Activated CD8-positive, alpha-beta T cell treated with anti-CD3 and anti-CD28 coated beads, Interleukin-2, amount 10 ng/mL, durations not matched to agents 7 days and 5 days (primary cell): ENCODE measurements at regions not wholly inside any gene's neighbourhood (a gene's known extent, or its start where the extent isn't known, plus 50 kb on each side); places are given as distances from the start of the nearest gene placed in this dataset.
"Not testable (repeated sequence)": the region's sequence is repeated elsewhere in the genome, so short reads cannot be mapped to it uniquely, and the experiment has no call there.

Experiments
- ATAC-seq: fragments of 150-1000 bp; cut with Tn5 transposase; one replicate; pipeline ENCODE4 v1.10.0; 2021; ENCODE audit warnings: moderate library complexity
- CTCF ChIA-PET: fragments of 350-600 bp; sonication (Branson Sonifier 250); formaldehyde crosslinking; loops from one replicate; lab custom pipeline; 2021; ENCODE audit warnings: antibody characterized with exemption; lab: Charles Lee
- POLR2A ChIA-PET: fragments of 350-600 bp; sonication (Branson Sonifier 250); formaldehyde crosslinking; loops from one replicate; lab custom pipeline; 2021; ENCODE audit warnings: antibody characterized with exemption; lab: Charles Lee
- DNase-seq: peaks from one replicate; pipeline ENCODE4 v3.0.0-alpha.2; 2020
- H3K27ac Mint-ChIP-seq: one replicate; pipeline ENCODE4 v1.8.0; 2021; ENCODE audit warnings: mild to moderate bottlenecking, mixed read lengths
- H3K27me3 Mint-ChIP-seq: one replicate; pipeline ENCODE4 v1.8.0; 2021; ENCODE audit warnings: low read depth, mixed read lengths
- H3K36me3 Mint-ChIP-seq: one replicate; pipeline ENCODE4 v1.8.0; 2021; ENCODE audit warnings: low read depth, mixed read lengths
- H3K4me1 Mint-ChIP-seq: one replicate; pipeline ENCODE4 v1.8.0; 2021; ENCODE audit warnings: low read depth, mixed read lengths
- H3K4me3 Mint-ChIP-seq: one replicate; pipeline ENCODE4 v1.8.0; 2021; ENCODE audit warnings: mild to moderate bottlenecking, mixed read lengths
- H3K9me3 Mint-ChIP-seq: one replicate; pipeline ENCODE4 v1.8.0; 2022; ENCODE audit warnings: mixed read lengths; ENCODE audit not compliant: insufficient read depth

DNA sequence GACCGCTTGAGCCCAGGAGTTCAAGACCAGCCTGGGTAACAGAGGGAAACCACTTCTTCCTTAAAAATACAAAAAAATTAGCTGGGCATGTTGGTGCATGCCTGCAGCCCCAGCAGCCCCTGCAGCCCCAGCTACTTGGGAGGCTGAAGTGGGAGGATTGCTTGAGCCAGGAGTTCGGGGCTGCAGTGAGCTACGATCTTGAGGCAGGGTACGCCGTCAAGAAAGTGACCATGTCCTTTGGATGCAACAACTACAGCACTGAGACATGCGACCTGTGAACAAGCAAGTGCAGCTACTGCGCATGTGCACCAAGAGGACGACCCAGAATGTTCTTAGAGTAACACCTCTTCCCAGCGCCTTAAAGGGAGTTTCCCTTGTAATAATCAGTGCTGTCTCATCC is 66.6 kb upstream of the ZNF479 start:
- ChIA-PET CTCF (no interaction called here), POLR2A (no interaction called here)
- no peak overlapping the region for H3K4me3 Mint-ChIP-seq
- no peaks in the 10 kb centered on the region for H3K36me3 Mint-ChIP-seq
- H3K27ac Mint-ChIP-seq, result no peak overlapping the region
- DNase-seq (no peak), ATAC-seq (no peak)
- H3K9me3 Mint-ChIP-seq, result no peaks in the 10 kb centered on the region
- H3K27me3 Mint-ChIP-seq, result no peaks in the 10 kb centered on the region
- H3K4me1 Mint-ChIP-seq, result no peaks in the 10 kb centered on the region

DNA sequence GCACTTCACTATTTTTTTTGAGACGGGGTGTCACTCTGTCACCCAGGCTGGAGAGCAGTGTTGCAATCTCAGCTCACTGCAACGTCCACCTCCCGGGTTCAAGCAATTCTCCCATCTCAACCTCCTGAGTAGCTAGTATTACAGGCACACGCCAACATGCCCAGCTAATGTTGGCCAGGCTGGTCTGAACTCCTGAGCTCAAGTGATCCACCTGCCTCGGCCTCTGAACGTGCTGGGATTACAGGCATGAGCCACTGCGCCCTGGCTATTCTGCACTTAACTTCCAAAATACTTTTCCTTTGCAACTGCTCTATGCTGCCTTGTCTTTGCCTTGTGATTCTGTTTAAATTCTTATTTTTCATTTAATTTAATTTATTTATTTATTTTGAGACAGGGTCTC is 67.0 kb upstream of the ZNF479 start:
- POLR2A ChIA-PET, result no interaction called here
- Mint-ChIP-seq H3K27me3 (no peaks in the 10 kb centered on the region), H3K4me1 (no peaks in the 10 kb centered on the region), H3K9me3 (no peaks in the 10 kb centered on the region), H3K4me3 (no peak overlapping the region), H3K27ac (no peak overlapping the region), H3K36me3 (no peaks in the 10 kb centered on the region)
- CTCF ChIA-PET, result no interaction called here
- DNase-seq (no peak), ATAC-seq (no peak)

DNA sequence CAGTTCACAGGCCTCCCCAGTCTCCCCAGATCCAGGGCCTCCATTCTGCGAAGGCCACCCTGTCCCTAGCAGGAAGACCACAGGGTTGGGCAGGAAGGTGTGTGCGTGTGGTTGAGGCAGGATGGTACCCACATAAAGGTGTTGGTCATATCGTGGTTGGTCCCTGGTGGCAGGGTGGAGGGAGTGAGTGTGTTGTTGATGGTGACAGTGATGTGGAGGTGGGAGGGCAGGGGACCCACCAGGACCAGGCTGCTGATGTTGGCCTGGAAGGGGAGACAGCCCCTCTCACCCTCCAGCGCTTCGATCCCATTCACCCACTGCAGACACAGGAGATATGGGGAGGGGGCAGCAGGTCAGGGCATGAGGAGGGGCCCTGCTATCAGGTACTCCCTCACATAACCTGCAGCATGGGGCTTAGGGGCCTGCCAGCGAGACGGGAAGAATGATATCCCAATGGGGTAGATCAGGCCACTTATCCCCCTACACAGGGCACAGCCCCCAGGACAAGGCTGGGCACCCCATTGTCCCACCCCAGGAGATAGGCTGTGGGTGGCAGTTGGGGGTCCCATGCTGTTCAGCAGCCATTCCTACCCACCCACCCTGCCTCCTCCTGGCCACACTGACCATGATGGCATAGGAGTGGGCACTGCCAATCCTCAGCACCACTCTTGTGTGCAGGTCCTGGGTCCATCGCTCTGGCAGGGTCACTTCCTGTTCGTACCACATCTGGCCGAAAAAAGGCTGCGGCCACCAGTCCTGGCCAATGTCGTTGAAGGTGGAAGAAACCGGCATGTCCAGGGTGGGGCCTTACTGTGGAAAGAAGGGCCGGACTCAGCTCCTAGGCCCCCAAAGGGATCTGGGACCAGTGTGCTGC is 69.0 kb upstream of the ZNF479 start:
- Mint-ChIP-seq H3K4me3 (no peak overlapping the region), H3K4me1 (no peaks in the 10 kb centered on the region), H3K36me3 (no peaks in the 10 kb centered on the region), H3K27ac (no peak overlapping the region), H3K9me3 (peaks cover 4% of the 10 kb centered on the region), H3K27me3 (no peaks in the 10 kb centered on the region)
- POLR2A ChIA-PET, result no interaction called here
- CTCF ChIA-PET, result no interaction called here
- DNase-seq, result no peak
- ATAC-seq, result no peak

DNA sequence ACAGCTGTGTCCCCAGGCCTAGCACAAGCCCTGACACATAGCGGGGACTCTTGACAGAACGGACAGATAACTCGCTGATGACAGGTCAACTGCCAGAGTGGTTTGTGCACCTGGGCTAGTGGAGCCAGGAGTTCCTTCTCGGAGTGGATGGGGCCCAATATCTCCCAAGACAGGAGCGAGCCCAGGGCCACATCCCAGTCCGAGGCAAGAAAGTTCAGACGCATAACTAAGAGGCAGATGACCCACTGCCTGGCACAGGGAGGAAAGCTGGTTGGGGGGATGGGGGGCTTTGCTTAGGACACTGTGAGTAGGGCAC is 69.6 kb upstream of the ZNF479 start:
- ATAC-seq, result no peak
- no peaks in the 10 kb centered on the region for H3K4me1 Mint-ChIP-seq
- H3K27ac Mint-ChIP-seq, result no peak overlapping the region

DNA sequence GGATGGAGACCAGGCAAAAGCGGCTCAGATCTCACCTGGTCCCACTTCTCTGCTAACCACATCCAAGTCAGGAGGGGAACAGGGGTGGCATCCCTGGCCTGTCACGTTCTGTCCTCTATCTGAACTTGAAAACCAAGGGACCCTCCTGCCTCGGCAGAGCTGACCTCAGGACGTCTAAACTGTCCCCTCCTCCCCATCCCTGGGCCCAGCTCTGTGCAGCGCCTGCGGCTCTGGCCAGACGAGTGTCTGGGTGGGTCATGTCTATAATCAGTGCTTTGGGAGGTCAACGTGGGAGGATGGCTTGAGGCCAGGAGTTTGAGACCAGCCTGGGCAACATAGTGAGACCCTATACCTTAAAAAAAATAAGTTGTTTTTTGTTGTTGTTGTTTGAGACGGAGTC is 70.0 kb upstream of the ZNF479 start:
- H3K9me3 Mint-ChIP-seq, result peaks cover 4% of the 10 kb centered on the region
- no peaks in the 10 kb centered on the region for H3K36me3 Mint-ChIP-seq
- H3K27ac Mint-ChIP-seq, result no peak overlapping the region
- no peak for ATAC-seq
- H3K4me3 Mint-ChIP-seq, result no peak overlapping the region
- no peaks in the 10 kb centered on the region for H3K27me3 Mint-ChIP-seq
- ChIA-PET POLR2A (no interaction called here), CTCF (no interaction called here)
- no peaks in the 10 kb centered on the region for H3K4me1 Mint-ChIP-seq
- DNase-seq, result no peak

More for the DNA sequence above, 69.6 kb upstream of the ZNF479 start:
- H3K4me3 Mint-ChIP-seq, result no peak overlapping the region
- H3K27me3 Mint-ChIP-seq, result no peaks in the 10 kb centered on the region
- H3K36me3 Mint-ChIP-seq, result no peaks in the 10 kb centered on the region
- ChIA-PET POLR2A (no interaction called here), CTCF (no interaction called here)
- DNase-seq, result no peak
- peaks cover 4% of the 10 kb centered on the region for H3K9me3 Mint-ChIP-seq

DNA sequence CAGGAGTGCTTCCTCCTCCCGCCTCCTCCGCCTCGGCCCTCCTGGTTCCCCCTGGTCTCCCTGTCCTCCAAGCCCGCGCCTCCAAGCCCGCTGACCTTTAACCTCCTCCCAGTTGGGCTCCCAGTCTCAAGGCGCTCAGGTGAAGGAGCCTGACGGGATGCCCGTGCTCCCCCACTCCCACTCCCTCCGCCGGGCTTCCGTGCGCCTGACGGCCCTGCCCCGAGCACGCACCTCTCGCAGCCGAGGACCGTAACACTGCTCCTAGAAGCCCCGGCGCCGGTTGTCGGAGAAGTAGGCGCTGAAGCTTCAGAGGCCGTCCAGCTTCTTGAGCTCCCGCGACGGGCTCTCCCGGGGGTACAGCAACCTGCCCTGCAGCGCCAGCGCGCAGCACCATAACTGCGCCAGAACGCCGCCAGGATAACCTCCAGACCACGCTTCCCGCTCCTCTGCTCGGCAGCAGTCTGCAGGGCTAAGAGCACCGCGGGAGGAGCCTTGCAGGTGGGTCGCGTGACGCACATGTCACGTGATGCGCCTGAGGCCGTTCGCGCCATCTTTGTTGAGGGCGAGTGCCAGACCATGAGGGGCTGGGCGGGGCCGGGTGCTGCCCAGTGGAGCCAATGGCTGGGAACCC is 71.0 kb upstream of the ZNF479 start:
- ATAC-seq (no peak), DNase-seq (no peak)
- Mint-ChIP-seq H3K36me3 (no peaks in the 10 kb centered on the region), H3K27ac (no peak overlapping the region), H3K4me3 (no peak overlapping the region), H3K27me3 (no peaks in the 10 kb centered on the region), H3K4me1 (no peaks in the 10 kb centered on the region), H3K9me3 (peaks cover 9% of the 10 kb centered on the region)
- POLR2A ChIA-PET, result no interaction called here
- CTCF ChIA-PET, result no interaction called here

DNA sequence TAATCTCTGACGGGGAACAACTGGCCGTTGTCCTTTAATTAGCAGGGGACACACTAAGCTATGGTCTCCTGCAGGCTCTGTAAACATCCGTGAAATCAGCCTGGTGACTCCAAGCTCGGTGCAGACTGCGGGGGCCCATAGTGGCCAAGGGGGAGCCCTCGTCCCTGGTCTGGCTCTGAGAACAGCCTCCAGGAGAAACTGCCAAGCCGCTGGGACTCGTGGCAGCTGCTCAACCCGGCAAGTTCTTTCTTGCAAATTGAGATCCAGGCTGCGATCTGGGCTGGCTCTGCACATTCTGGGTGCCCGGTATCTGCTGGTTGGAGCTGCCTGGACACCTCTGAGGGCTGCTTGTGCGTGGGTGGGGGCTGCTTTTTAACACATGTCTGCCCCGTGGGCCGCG is 71.6 kb upstream of the ZNF479 start:
- H3K9me3 Mint-ChIP-seq, result peaks cover 14% of the 10 kb centered on the region
- POLR2A ChIA-PET, H3K4me1 Mint-ChIP-seq, H3K27ac Mint-ChIP-seq, ATAC-seq, H3K4me3 Mint-ChIP-seq, H3K36me3 Mint-ChIP-seq, DNase-seq, H3K27me3 Mint-ChIP-seq, CTCF ChIA-PET: not testable (repeated sequence)

DNA sequence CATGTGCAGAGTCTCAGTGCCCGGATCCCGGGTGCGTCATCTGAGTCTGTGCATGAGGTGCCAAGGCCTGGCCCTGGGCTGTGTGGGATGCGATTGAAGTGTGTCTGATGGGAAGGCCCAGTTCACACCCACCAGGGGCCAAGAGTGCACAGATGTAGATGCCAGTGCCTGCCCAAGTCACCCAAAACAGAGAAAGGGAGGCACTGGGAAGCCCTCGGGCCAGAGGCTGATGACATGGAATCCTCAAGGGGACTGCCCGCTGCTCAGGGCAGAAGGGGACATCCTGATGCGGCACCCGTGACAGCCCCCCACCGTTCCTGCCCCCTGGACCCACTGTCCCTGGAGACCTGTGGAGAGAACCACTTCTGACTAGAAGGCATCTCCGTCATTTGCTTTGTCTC is 72.2 kb upstream of the ZNF479 start:
- no peak for DNase-seq
- POLR2A ChIA-PET, result no interaction called here
- H3K27ac Mint-ChIP-seq, result no peak overlapping the region

DNA sequence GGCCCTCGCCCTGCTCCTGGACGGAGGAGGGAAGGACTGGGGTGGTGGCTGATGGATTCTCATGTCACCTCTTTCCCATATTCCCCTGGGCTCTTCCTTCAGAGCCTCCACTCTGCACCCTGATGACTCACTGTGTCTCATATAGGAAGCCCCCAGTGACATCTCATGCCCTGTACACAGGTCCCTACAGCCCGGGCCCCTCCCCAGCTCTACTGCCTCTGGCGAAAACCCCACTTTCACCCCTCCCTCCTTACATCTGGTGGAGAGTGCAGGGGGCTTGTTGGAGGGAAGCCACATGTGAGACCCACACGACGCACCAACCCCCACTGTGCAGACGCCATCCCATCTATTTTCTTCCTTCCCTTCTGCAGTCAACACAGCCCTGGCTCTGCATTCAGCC is 72.8 kb upstream of the ZNF479 start:
- no peaks in the 10 kb centered on the region for H3K36me3 Mint-ChIP-seq
- no peak for ATAC-seq
- no peak overlapping the region for H3K27ac Mint-ChIP-seq

More for the DNA sequence above, 72.2 kb upstream of the ZNF479 start:
- Mint-ChIP-seq H3K4me3 (no peak overlapping the region), H3K4me1 (no peaks in the 10 kb centered on the region), H3K9me3 (peaks cover 19% of the 10 kb centered on the region), H3K27me3 (no peaks in the 10 kb centered on the region), H3K36me3 (no peaks in the 10 kb centered on the region)
- ATAC-seq, result no peak
- CTCF ChIA-PET, result no interaction called here

DNA sequence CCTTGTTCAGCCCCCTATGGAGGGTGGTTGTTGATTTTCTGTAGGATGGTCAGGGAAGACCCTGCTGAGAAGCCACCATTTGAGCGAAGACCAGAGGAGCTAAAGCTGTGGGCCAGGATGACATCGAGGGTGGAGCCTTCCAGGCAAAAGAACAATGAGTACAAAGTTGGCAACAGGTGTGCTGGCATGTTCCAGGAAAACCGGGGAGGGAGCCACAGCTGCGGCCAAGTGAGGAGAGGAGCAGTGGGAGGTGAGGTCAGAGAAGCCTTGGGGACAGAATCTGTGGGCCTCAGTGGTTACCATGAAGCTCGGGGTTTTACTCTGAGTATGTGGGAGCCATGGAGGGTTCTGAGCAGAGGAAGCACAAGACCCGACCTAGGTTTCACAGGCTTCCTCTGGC is 75.6 kb upstream of the ZNF479 start:
- ATAC-seq, result no peak
- ChIA-PET CTCF (no interaction called here), POLR2A (no interaction called here)
- Mint-ChIP-seq H3K4me3 (no peak overlapping the region), H3K27me3 (no peaks in the 10 kb centered on the region), H3K4me1 (no peaks in the 10 kb centered on the region), H3K36me3 (no peaks in the 10 kb centered on the region), H3K9me3 (peaks cover 22% of the 10 kb centered on the region), H3K27ac (no peak overlapping the region)
- no peak for DNase-seq

More for the DNA sequence above, 72.8 kb upstream of the ZNF479 start:
- POLR2A ChIA-PET, result no interaction called here
- no peaks in the 10 kb centered on the region for H3K27me3 Mint-ChIP-seq
- CTCF ChIA-PET, result no interaction called here
- H3K4me3 Mint-ChIP-seq, result no peak overlapping the region
- no peaks in the 10 kb centered on the region for H3K4me1 Mint-ChIP-seq
- peaks cover 19% of the 10 kb centered on the region for H3K9me3 Mint-ChIP-seq
- no peak for DNase-seq

DNA sequence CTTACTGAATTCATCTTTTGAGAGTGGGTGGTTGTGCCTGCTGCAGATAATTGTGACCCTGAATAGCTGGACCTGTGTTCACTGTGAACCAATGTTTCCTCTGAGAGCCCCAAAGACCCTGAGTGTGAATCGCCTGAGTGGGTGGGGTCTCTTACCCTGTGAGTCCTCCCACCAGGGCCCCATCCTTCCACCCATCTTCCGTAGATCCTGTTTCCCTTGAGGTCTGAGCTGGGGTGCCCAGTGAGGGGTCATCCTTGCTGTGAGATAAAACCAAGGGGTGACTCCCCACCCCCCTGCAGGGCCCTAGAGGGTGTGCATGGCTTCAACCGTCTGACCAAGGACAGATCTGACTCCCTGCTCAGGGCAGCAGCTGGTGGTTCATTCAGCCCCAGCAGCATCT is 78.0 kb upstream of the ZNF479 start:
- DNase-seq (no peak), ATAC-seq (no peak)
- Mint-ChIP-seq H3K4me3 (no peak overlapping the region), H3K9me3 (peaks cover 40% of the 10 kb centered on the region), H3K27ac (no peak overlapping the region), H3K36me3 (no peaks in the 10 kb centered on the region), H3K4me1 (no peaks in the 10 kb centered on the region), H3K27me3 (no peaks in the 10 kb centered on the region)
- ChIA-PET CTCF (no interaction called here), POLR2A (no interaction called here)

DNA sequence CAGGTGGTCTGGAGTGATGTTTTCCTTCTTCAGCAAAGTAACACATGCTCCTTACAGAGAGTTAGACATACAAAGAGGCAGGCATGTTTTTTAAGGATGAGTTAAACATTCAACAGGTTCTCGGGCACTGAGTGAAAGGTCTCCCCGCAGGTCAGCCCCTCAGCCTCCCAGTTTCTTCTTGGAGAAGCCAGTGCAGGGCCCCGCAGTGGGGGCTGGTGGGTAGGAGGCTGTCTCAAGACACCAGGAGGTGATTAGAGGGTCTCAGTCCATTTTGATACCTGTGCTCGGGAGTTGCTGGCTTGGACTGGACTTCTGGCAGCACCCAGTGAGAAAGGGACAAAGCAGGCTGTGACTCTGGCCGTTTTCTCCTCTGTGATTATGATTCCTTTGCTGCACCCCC is 78.6 kb upstream of the ZNF479 start:
- ATAC-seq (no peak), DNase-seq (no peak)
- POLR2A ChIA-PET, result no interaction called here
- Mint-ChIP-seq H3K4me3 (no peak overlapping the region), H3K27me3 (no peaks in the 10 kb centered on the region), H3K9me3 (peaks cover 46% of the 10 kb centered on the region), H3K4me1 (no peaks in the 10 kb centered on the region), H3K36me3 (no peaks in the 10 kb centered on the region), H3K27ac (no peak overlapping the region)
- CTCF ChIA-PET, result no interaction called here
